DOHH2 (cell line): ENCODE measurements at regions not wholly inside any gene's neighbourhood (a gene's known extent, or its start where the extent isn't known, plus 50 kb on each side); places are given as distances from the start of the nearest gene placed in this dataset.

Experiments
- H3F3A ChIP-seq: fragments of 200-600 bp; sonication (generic), shearing (Covaris generic); 2 replicates; pipeline ENCODE4 v1.6.0; 2016; ENCODE audit warnings: antibody characterized with exemption, mild to moderate bottlenecking; ENCODE audit not compliant: control insufficient read depth, insufficient read depth
- H3K27ac ChIP-seq: fragments of 200-600 bp; sonication (generic); 2 replicates; pipeline ENCODE4 v1.5.1; 2014; ENCODE audit warnings: low read depth, mild to moderate bottlenecking, low read length, moderate library complexity
- H3K27me3 ChIP-seq: fragments of 200-600 bp; sonication (generic); 2 replicates; pipeline ENCODE4 v1.6.1; 2014; ENCODE audit warnings: mild to moderate bottlenecking, low read length, mixed read lengths; ENCODE audit not compliant: control insufficient read depth
- H3K36me3 ChIP-seq: fragments of 200-600 bp; sonication (generic); 2 replicates; pipeline ENCODE4 v1.6.1; 2014; ENCODE audit warnings: mild to moderate bottlenecking, low read length, moderate library complexity, mixed read lengths; ENCODE audit not compliant: control insufficient read depth
- H3K4me1 ChIP-seq: fragments of 200-600 bp; sonication (generic); 2 replicates; pipeline ENCODE4 v1.6.1; 2014; ENCODE audit warnings: mild to moderate bottlenecking, low read length, mixed read lengths; ENCODE audit not compliant: control insufficient read depth
- H3K4me2 ChIP-seq: fragments of 200-600 bp; sonication (generic); 2 replicates; pipeline ENCODE4 v1.6.0; 2014; ENCODE audit warnings: mild to moderate bottlenecking, low read length, moderate library complexity
- H3K4me3 ChIP-seq: fragments of 200-600 bp; sonication (generic); 2 replicates; pipeline ENCODE4 v1.5.1; 2014; ENCODE audit warnings: mild to moderate bottlenecking, low read length, mixed read lengths
- H3K79me2 ChIP-seq: fragments of 200-600 bp; sonication (generic); 2 replicates; pipeline ENCODE4 v1.6.1; 2014; ENCODE audit warnings: mild to moderate bottlenecking, low read length, mixed read lengths; ENCODE audit not compliant: control insufficient read depth
- H3K9me2 ChIP-seq: fragments of 200-600 bp; sonication (generic); replicated peaks from 2 replicates; pipeline ENCODE4 v1.6.1; 2014; ENCODE audit warnings: mild to moderate bottlenecking, low read length, mixed read lengths; ENCODE audit not compliant: control insufficient read depth
- H3K9me3 ChIP-seq: fragments of 200-600 bp; sonication (generic); 2 replicates; pipeline ENCODE4 v1.6.1; 2014; ENCODE audit warnings: antibody characterized with exemption, low read length, mixed read lengths; ENCODE audit not compliant: control insufficient read depth, insufficient read depth
- H4K20me1 ChIP-seq: fragments of 200-600 bp; sonication (generic); 2 replicates; pipeline ENCODE4 v1.6.0; 2014; ENCODE audit warnings: low read depth, mild to moderate bottlenecking, antibody characterized with exemption, low read length, moderate library complexity; ENCODE audit not compliant: control insufficient read depth, insufficient read depth
- CTCF ChIP-seq: fragments of 200-600 bp; sonication (generic); IDR thresholded peaks from one replicate; pipeline ENCODE4 v1.5.1; 2014; ENCODE audit warnings: antibody characterized with exemption, mild to moderate bottlenecking, low read depth, low read length; ENCODE audit not compliant: poor library complexity, severe bottlenecking
- EZH2phosphoT487 ChIP-seq: fragments of 200-600 bp; sonication (generic); IDR thresholded peaks from 2 replicates; pipeline ENCODE4 v1.6.1; 2017; ENCODE audit warnings: borderline replicate concordance, mild to moderate bottlenecking, antibody characterized with exemption, low read length, moderate library complexity, mixed read lengths

DNA sequence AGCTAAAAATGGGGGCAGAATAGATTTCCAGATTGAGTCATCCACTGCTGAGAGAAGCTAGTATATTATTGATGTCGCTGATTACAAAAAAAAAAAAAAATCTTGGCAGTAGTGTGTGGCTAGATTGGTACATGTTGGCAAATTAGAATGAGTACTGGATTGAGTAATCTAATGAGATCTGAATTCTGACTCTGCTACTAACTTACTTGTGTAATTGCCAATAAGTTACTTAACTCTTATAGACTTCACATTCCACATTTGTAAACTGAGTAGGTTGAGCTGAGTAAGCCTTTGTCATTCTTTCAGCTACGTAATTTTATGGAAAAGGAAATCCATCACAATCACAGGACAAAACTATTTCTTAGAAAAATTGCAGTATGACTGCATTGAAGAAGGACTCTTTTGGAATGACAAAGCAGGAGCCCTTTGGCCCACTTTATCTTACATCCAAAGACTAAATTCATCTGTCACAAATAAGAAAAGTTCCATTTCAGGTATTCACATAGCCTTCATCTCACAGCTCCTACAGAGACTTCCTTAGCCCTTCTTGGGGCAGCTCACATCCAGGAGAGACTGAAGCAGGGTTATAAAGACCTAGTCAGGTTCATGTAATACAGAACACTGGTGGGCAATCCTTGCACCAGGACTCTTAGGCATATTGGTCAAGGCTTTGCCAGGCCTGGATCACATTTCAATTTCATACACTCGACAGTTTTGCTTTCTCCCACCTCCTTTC lies 197.3 kb upstream of the CPNE8 start:
- H3K9me3 ChIP-seq: no peaks in the 10 kb centered on the region
- no peaks in the 10 kb centered on the region for H3K36me3 ChIP-seq
- no peak overlapping the region for H3K4me3 ChIP-seq
- H3K27me3 ChIP-seq: no peaks in the 10 kb centered on the region
- H3K4me1 ChIP-seq: no peaks in the 10 kb centered on the region
- H3K79me2 ChIP-seq: no peaks in the 10 kb centered on the region
- H3K9me2 ChIP-seq: no peaks in the 10 kb centered on the region
- H3K4me2 ChIP-seq: no peak overlapping the region
- no peak overlapping the region for H3K27ac ChIP-seq
- no peaks in the 10 kb centered on the region for H3F3A ChIP-seq
- no peaks in the 10 kb centered on the region for H4K20me1 ChIP-seq
- TF ChIP-seq EZH2phosphoT487 (no peak), CTCF (no peak)

DNA sequence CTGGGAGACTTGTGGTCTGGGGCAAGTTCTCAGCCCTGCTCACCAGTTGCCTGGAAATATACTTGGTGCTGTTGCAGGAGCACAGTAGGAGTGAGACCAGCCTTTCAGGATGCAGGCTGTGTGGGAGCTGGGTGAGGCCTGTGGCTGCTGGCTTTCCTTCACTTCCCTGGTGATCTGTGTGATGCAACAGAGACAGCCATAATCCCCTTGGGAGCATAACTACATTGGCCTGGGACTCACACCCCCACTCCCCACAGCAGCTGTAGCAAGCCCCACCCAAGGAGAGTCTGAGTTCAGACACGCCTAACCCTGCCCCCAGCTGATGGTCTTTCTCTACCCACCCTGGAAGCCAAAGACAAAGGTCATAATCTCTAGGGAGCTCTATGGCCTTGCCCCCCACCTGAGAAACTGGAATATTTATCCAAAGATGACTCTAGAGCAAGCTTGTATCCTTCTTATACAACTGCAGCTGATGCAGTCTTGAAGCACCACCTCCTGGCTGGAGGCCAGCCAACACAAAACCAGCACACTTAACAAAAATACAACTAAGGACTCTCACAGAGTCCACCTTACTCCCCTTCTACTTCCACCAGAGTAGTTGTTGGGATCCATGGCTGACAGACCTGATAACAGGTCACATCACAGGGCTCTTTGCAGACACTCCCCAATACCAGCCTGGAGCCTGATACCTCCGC lies 190.4 kb upstream of the CPNE8 start:
- H3K4me2 ChIP-seq: no peak overlapping the region
- H3K9me3 ChIP-seq: no peaks in the 10 kb centered on the region
- H3F3A ChIP-seq: no peaks in the 10 kb centered on the region
- no peak overlapping the region for H3K4me3 ChIP-seq
- no peaks in the 10 kb centered on the region for H3K27me3 ChIP-seq
- no peaks in the 10 kb centered on the region for H4K20me1 ChIP-seq
- H3K27ac ChIP-seq: no peak overlapping the region
- H3K79me2 ChIP-seq: no peaks in the 10 kb centered on the region
- no peaks in the 10 kb centered on the region for H3K36me3 ChIP-seq
- no peaks in the 10 kb centered on the region for H3K4me1 ChIP-seq
- no peaks in the 10 kb centered on the region for H3K9me2 ChIP-seq
- TF ChIP-seq CTCF (no peak), EZH2phosphoT487 (no peak)

GRCh38 chr12:39081910-39082309 lies 176.5 kb upstream of the CPNE8 start:
- no peaks in the 10 kb centered on the region for H3K9me2 ChIP-seq
- H3K4me2 ChIP-seq: no peak overlapping the region
- no peaks in the 10 kb centered on the region for H3K4me1 ChIP-seq

More at GRCh38 chr12:39081910-39082309, 176.5 kb upstream of the CPNE8 start:
- Histone ChIP-seq H3K27ac (no peak overlapping the region), H3K79me2 (no peaks in the 10 kb centered on the region), H3K36me3 (no peaks in the 10 kb centered on the region), H3K4me3 (no peak overlapping the region), H3K9me3 (no peaks in the 10 kb centered on the region), H4K20me1 (no peaks in the 10 kb centered on the region), H3F3A (no peaks in the 10 kb centered on the region), H3K27me3 (no peaks in the 10 kb centered on the region)
- no peak for TF ChIP-seq CTCF
- no peak for TF ChIP-seq EZH2phosphoT487
